ENCODE measurements at regions not wholly inside any gene's neighbourhood (a gene's known extent, or its start where the extent isn't known, plus 50 kb on each side); places are given as distances from the start of the nearest gene placed in this dataset.

DNA sequence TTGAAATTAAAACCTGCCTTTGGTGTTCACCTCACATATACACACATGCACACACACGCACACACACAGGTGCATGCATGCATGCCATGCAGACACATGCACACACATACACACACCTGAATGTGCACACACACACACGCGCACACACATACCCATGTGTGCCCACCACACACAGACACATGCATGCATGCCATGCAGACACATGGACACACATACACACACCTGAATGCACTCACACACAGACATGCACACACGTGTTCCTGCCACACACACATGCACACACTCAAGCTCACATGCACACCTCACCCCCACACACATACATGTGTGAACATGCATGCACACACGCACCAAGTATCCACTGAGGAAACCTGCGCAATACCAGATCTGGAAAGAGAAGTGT lies 136.4 kb downstream of the KLF6 start:
- DNase-seq (ENCODE audit: low read depth): no peak
- H3K4me3 ChIP-seq (ENCODE audit: low read depth, low read length): no peak overlapping the region
- TF ChIP-seq, protein P1, sequence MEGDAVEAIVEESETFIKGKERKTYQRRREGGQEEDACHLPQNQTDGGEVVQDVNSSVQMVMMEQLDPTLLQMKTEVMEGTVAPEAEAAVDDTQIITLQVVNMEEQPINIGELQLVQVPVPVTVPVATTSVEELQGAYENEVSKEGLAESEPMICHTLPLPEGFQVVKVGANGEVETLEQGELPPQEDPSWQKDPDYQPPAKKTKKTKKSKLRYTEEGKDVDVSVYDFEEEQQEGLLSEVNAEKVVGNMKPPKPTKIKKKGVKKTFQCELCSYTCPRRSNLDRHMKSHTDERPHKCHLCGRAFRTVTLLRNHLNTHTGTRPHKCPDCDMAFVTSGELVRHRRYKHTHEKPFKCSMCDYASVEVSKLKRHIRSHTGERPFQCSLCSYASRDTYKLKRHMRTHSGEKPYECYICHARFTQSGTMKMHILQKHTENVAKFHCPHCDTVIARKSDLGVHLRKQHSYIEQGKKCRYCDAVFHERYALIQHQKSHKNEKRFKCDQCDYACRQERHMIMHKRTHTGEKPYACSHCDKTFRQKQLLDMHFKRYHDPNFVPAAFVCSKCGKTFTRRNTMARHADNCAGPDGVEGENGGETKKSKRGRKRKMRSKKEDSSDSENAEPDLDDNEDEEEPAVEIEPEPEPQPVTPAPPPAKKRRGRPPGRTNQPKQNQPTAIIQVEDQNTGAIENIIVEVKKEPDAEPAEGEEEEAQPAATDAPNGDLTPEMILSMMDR (IDR thresholded peaks at IDR 0.05; ENCODE audit: insufficient read depth, low read depth, low read length): no peak

DNA sequence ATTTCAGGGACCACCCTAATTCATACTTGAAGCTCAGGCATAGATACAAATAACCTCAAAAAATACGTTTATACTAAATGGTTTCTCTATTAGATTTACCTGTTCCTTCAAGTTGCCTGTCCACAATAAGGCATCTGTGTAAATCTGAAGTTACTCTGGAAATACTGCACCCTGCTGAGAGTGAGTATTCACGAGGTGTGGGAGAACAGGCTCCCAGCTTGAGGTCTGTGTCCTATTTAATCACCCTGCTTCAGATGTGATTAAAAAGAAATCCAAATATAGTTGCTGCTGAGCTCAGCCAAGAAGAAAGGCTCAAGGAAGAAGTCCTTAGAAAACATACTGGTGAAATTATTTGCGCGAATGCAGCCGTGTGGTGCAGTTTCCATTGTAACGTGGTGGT lies 136.8 kb downstream of the KLF6 start:
- H3K4me3 ChIP-seq (ENCODE audit: low read depth, low read length): no peak overlapping the region
- no peak for DNase-seq (ENCODE audit: low read depth)
- TF ChIP-seq, protein P1 (IDR thresholded peaks at IDR 0.05; ENCODE audit: insufficient read depth, low read depth, low read length): no peak

DNA sequence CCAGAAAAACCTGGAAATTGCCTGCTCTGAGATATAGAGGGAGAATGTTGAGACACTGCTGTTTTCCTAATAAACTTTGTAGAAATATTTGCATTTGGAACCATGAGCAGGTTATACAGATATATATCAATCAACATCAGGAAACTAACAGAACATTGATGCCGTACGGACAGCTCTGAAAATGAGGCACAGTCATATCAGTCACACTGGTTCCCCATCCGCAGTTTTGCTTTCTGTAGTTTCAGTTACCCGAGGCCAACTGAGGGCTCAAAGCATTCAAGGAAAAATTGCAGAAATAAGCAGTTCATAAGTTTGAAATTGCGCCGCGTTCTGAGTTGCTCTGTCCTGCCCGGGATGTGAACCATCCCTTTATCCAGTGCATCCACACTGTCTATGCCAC lies 137.9 kb downstream of the KLF6 start:
- no peak overlapping the region for H3K4me3 ChIP-seq (ENCODE audit: low read depth, low read length)
- no peak for DNase-seq (ENCODE audit: low read depth)
- TF ChIP-seq, protein P1 (IDR thresholded peaks at IDR 0.05; ENCODE audit: insufficient read depth, low read depth, low read length): no peak

DNA sequence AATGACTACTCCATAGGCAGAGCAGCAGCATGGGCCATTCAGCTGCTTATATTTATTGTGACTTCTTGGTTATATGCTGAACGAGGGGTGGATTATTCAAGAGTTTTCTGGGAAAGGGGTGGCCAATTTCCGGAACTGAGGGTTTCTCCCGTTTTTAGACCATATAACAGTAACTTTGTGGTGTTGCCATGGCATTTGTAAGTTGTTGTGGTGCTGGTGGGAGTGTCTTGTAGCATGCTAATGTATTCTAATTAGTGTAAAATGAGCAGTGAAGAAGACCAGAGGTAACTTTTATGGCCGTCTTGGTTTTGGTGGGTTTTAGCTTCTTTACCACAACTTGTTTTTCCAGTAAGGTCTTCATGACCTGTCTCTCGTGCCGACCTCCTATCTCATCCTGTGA lies 139.6 kb downstream of the KLF6 start:
- TF ChIP-seq, protein P1 (IDR thresholded peaks at IDR 0.05; ENCODE audit: insufficient read depth, low read depth, low read length): no peak
- DNase-seq (ENCODE audit: low read depth): no peak
- no peak overlapping the region for H3K4me3 ChIP-seq (ENCODE audit: low read depth, low read length)

DNA sequence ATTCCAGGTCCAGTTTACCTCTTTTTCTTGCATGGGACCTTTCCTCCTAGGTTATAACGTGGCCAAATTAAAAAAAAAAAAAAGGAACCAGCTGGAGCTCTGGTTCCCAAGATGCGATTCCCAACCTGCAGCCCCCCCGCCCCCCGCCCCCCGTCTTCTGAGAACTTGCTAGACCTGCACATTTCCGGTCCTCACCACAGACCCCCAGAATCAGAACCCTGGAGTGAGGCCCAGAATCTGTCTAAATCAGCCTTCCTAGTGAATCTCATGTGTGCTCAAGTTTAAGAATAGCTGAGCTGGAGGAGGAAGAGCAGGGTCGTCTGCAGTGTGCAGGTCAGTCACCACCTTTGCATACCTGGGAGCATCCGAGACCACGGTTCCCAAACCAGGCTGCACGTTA lies 144.2 kb downstream of the KLF6 start:
- TF ChIP-seq, protein P1 (IDR thresholded peaks at IDR 0.05; ENCODE audit: insufficient read depth, low read depth, low read length): no peak
- no peak overlapping the region for H3K4me3 ChIP-seq (ENCODE audit: low read depth, low read length)
- DNase-seq (ENCODE audit: low read depth): no peak

DNA sequence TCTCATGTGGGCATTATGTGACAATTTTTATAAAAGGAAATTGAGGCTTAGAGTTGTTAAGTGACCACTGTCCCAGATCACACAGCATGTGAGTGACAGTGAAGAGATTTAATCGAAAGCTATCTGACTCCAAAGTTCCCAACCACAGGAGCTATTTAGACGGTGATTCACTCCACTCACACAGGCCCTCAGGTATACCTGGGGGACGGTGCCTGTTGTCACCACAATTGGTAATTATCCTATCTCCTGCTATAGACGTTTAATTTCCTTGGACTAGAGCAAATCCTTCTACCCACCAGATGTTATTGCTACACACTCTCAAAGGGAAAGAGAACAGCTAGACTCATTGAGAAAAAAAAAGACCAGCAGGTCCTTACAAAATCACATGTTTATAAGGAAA lies 145.5 kb downstream of the KLF6 start:
- H3K4me3 ChIP-seq (ENCODE audit: low read depth, low read length): no peak overlapping the region
- DNase-seq (ENCODE audit: low read depth): no peak
- TF ChIP-seq, protein P1 (IDR thresholded peaks at IDR 0.05; ENCODE audit: insufficient read depth, low read depth, low read length): no peak

DNA sequence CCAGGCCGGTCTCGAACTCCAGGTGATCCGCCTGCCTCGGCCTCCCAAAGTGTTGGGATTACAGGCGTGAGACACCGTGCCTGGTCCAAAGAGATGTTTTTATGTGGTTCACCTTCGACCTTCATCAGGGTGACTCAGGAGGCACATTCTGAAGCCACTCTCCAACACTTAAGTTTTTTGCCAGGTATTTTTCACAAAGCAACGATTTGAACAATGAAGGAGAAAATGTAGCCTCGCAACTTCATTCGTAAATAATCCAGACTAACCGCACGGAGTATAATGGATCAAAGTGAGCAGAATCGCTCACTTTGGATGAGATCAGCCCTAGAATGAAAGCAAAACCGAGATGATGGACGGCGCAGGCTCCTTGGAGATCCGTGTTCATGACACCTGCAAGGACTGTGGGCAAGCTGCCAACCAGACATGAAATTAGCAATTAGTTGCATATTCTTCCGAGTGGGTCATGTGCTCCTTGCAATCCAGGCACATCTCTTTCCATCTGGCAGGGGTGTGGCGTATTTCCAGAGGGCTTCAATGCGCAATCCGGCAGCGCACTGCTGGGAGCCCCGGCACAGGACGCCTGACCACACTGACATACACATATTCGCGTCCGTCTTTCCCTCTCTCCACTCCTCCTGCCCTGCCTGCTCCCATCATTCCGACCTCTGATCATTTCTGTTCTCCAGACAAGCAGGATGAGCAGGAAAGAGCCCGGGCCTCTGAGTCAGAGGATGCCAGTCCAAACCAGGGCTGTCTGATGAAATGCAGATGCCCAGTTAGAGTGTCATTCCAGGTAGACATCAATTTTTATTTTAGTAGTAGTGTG lies 148.4 kb downstream of the KLF6 start:
- TF ChIP-seq, protein P1 (IDR thresholded peaks at IDR 0.05; ENCODE audit: insufficient read depth, low read depth, low read length): no peak
- no peak overlapping the region for H3K4me3 ChIP-seq (ENCODE audit: low read depth, low read length)
- DNase-seq (ENCODE audit: low read depth): no peak

All from fibroblast of villous mesenchyme (primary cell).